Ovary (tissue), 7 donors: ENCODE measurements at regions not wholly inside any gene's neighbourhood (a gene's known extent, or its start where the extent isn't known, plus 50 kb on each side); places are given as distances from the start of the nearest gene placed in this dataset.

Experiments
- DNase-seq, 5 donors: peaks; one replicate each; pipeline ENCODE4 v3.0.0-alpha.2; 2019 to 2020
- H3K27ac ChIP-seq, 2 donors: fragments of 200-600 bp; one replicate each; pipeline versions ENCODE4 v1.5.1 to v1.8.0; 2019 to 2022
- H3K27me3 ChIP-seq: fragments of 200-600 bp; one replicate; pipeline ENCODE4 v1.8.0; 2022
- H3K36me3 ChIP-seq: fragments of 200-600 bp; sonication (generic); one replicate; pipeline ENCODE4 v1.5.1; 2019
- H3K4me1 ChIP-seq: one replicate; pipeline ENCODE4 v1.8.1; 2013; ENCODE audit warnings: mild to moderate bottlenecking, moderate library complexity; ENCODE audit not compliant: insufficient read depth
- H3K4me3 ChIP-seq: fragments of 200-600 bp; sonication (generic); one replicate; pipeline ENCODE4 v1.5.1; 2017
- H3K9me3 ChIP-seq, 2 donors: fragments of 200-600 bp in 1 of 2; sonication (generic) in 1 of 2; one replicate each; pipeline versions ENCODE4 v1.5.1 to v1.8.1; 2013 to 2019; ENCODE audit warnings: mild to moderate bottlenecking in 1 of 2, moderate library complexity in 1 of 2
- EP300 ChIP-seq: sonication (generic); formaldehyde crosslinking; IDR thresholded peaks from one replicate; pipeline ENCODE4 v1.6.1; 2017; ENCODE audit warnings: antibody characterized with exemption
- POLR2A ChIP-seq: fragments of 450-650 bp; IDR thresholded peaks from one replicate; pipeline ENCODE4 v1.6.1; 2017; ENCODE audit warnings: antibody characterized with exemption, mild to moderate bottlenecking, moderate library complexity
- WGBS, 3 donors: extraction: QIAGEN DNeasy Blood & Tissue Kit in 1 of 3; methylation state at CpG; one replicate each; pipeline versions ENCODE4 v1.1.5 to v1.1.7; 2013 to 2017; 5-methylcytosine and 5-hydroxymethylcytosine counted together
- intact Hi-C, 4 donors: fragments of 100-400 bp; cut with DNase I; formaldehyde crosslinking; loops; one replicate each; pipeline versions ENCODE4 v1.11.0 to v1.15.1; 2022 to 2023
- TF ChIP-seq, protein P1 (sequence below), 3 donors: fragments of 450-650 bp in 2 of 3; fragments of 200-600 bp in 1 of 3; IDR thresholded peaks; one replicate each; pipeline versions ENCODE4 v1.5.1 to v1.8.0; 2016 to 2022; ENCODE audit warnings: antibody characterized with exemption in 3 of 3, mild to moderate bottlenecking in 1 of 3
- donor health status: DM: no; HTN: no; CAD: no; lungs with moderate emphysema.
- donor health status: DM: no; HTN: no; CAD: no.
- donor health status: Bipolar disorder and iron deficiency.
- donor health status: DM: no; HTN: no; CAD: no.
- donor health status: DM: yes; HTN: yes; CAD: no.

DNA sequence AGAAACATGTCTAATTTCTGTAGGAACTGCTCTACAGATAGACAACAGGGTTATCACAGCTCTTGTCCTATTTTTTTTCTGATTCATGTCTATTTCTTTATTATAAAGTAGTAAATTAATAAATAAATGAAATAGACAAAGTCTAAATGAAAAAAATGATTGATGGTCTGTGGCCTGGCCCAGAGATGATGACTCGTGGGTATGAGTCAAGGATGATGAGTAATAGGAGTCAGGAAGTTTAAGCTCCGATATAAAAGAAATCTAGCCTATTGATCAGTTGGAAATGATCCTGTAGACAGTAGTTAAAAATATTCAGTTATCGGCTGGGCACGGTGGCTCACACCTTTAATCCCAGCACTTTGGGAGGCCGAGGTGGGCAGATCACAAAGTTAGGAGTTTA is 90.6 kb upstream of the RTL1 start:
- intact Hi-C loops, result no loop called here
- Histone ChIP-seq H3K4me3 (no peak overlapping the region), H3K9me3 (no peaks in the 10 kb centered on the region), H3K27me3 (no peaks in the 10 kb centered on the region), H3K27ac (no peak overlapping the region), H3K36me3 (no peaks in the 10 kb centered on the region), H3K4me1 (no peaks in the 10 kb centered on the region)
- TF ChIP-seq EP300 (no peak), POLR2A (no peak)
- TF ChIP-seq, protein P1, sequence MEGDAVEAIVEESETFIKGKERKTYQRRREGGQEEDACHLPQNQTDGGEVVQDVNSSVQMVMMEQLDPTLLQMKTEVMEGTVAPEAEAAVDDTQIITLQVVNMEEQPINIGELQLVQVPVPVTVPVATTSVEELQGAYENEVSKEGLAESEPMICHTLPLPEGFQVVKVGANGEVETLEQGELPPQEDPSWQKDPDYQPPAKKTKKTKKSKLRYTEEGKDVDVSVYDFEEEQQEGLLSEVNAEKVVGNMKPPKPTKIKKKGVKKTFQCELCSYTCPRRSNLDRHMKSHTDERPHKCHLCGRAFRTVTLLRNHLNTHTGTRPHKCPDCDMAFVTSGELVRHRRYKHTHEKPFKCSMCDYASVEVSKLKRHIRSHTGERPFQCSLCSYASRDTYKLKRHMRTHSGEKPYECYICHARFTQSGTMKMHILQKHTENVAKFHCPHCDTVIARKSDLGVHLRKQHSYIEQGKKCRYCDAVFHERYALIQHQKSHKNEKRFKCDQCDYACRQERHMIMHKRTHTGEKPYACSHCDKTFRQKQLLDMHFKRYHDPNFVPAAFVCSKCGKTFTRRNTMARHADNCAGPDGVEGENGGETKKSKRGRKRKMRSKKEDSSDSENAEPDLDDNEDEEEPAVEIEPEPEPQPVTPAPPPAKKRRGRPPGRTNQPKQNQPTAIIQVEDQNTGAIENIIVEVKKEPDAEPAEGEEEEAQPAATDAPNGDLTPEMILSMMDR (IDR thresholded peaks at IDR 0.05), result no peak
- DNase-seq, result no peak
- 79 to 83% (median 83%) methylated on average over 5 of the region's 5 CpGs for WGBS, 3 donors

DNA sequence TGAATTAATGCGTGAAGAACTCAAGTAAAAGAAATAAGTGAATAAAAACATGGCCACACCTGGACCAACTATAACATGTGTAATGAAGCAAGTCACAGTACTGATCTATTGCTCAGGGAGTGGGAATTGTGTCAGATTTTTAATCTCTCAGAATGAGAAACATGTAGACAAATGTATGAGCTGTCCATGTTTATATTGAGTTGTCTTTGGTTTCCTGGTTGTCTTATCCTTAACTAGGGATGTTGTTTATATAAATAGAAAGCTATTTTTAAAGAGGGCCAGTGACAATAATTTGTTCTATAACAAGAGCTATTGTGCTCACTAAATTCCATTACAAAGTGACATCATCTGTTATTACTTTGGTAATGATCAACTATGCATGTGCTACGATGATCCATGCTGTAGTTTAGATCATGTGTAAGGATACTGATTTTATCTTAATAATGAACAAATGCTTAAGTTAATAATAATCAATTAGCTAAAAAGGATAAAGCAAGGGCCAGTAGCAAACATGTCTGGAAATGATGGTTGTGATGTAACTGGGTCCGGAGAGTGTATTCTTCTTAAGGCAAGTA is 91.3 kb upstream of the RTL1 start:
- no peak for DNase-seq
- Histone ChIP-seq H3K9me3 (no peaks in the 10 kb centered on the region), H3K36me3 (no peaks in the 10 kb centered on the region), H3K27ac (no peak overlapping the region), H3K27me3 (no peaks in the 10 kb centered on the region), H3K4me1 (no peaks in the 10 kb centered on the region), H3K4me3 (no peak overlapping the region)
- 58 to 85% (median 67%) methylated on average over 3 of the region's 3 CpGs for whole genome bisulfite sequencing, 3 donors
- intact Hi-C loops, result no loop called here
- TF ChIP-seq POLR2A, result no peak
- TF ChIP-seq EP300, result no peak
- TF ChIP-seq, protein P1 (IDR thresholded peaks at IDR 0.05), result no peak

DNA sequence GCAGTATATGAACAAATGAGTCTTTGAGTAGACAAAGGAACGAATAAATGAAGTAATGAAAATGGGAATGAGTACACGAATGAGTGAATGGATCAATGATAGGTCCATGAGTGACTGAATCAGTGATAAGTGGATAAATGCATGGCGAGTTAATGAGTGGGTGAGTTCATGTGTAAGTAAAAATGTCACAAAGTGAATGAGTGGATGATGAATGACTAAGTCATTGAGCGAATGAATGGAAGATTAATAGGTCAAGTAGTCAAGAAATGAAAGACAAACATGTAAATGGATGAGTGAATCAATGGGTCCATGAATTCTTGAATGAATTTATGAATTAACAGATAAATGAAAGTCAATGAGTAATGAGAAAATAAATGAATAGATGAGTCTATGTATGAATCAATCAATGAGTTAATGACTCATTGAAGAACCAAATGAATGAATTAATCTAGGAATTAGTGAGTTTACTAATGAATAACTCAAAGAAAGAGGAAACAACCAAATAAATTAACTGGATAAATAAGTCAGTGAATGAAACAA is 97.3 kb upstream of the RTL1 start:
- intact Hi-C loops, result no loop called here
- no peaks in the 10 kb centered on the region for H3K9me3 ChIP-seq
- H3K27ac ChIP-seq, result no peak overlapping the region
- no peak for DNase-seq
- H3K36me3 ChIP-seq, result no peaks in the 10 kb centered on the region
- no peaks in the 10 kb centered on the region for H3K27me3 ChIP-seq
- no peak for TF ChIP-seq POLR2A
- TF ChIP-seq, protein P1 (IDR thresholded peaks at IDR 0.05), result no peak
- TF ChIP-seq EP300, result no peak
- WGBS, 3 donors, result 86 to 91% (median 87%) methylated on average over 4 of the region's 4 CpGs
- no peak overlapping the region for H3K4me3 ChIP-seq
- peaks cover 2% of the 10 kb centered on the region for H3K4me1 ChIP-seq

DNA sequence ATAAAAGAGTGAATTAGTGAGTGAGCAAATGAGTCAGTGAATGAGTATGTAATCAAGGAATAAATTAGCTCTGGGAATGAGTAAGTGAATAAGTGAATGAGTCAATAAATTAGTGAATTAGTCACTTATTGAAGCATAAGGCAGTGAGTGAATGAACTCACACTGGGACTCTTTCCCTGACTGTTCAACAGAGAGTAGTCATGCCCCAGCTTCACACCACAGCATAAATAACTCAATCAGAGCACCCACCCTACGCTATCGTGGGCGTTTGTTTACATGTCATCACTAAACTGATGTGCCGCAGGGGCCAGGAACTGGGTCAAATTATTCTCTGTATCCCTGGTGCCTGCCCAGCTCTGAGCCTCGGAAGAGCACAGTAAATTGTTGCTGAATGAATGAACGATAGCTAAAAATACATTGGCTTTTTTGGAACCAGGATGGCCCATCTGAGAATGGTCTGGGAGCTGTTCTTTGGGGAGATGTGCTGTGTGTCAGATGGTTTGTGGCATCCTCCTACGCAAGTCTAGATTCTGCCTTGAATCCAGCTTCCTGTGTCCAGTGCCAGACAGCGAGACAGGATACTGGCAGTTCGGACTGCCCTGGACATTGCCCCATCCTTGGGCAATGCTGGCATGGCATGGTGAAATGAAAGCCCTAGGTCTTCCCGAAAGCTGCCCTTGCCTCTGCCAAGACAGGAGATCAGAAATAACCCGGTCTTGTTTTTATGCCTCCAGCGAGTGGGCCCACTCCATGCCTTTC is 98.0 kb upstream of the RTL1 start:
- Histone ChIP-seq H3K9me3 (no peaks in the 10 kb centered on the region), H3K36me3 (no peaks in the 10 kb centered on the region), H3K27ac (no peak overlapping the region), H3K27me3 (no peaks in the 10 kb centered on the region), H3K4me1 (peaks cover 2% of the 10 kb centered on the region), H3K4me3 (no peak overlapping the region)
- TF ChIP-seq POLR2A (no peak), EP300 (no peak)
- TF ChIP-seq, protein P1 (IDR thresholded peaks at IDR 0.05), result no peak
- 74 to 80% (median 80%) methylated on average over 12 of the region's 12 CpGs for WGBS, 3 donors
- intact Hi-C loops, result no loop called here
- no peak for DNase-seq
